Germinal center (tissue), 1 donor: ENCODE measurements at regions not wholly inside any gene's neighbourhood (a gene's known extent, or its start where the extent isn't known, plus 50 kb on each side); places are given as distances from the start of the nearest gene placed in this dataset.

Source experiments
- DNase-seq: peaks from one replicate; pipeline ENCODE4 v3.0.0; 2012; ENCODE audit warnings: mixed read lengths, low spot score

DNA sequence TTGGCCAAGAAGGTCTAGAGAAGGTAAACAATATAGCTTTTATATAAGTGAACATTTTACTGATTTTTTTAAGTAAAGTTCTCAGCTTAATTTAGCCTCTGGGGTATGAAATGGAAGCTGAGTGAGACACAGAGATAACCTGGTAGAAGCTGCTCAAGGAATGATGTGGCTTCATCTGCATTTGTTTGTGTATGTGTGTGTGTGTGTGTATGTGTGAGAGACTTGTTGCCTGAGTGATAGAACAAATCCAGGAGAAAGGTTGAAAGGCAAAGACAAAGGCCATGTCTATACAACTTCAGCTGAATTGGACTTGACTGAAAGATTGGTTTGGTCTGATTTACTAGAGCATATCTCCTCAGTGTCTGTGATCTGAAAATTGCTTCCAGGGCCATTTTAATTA, 63.6 kb downstream of the PCDH7 start:
- no peak for DNase-seq

DNA sequence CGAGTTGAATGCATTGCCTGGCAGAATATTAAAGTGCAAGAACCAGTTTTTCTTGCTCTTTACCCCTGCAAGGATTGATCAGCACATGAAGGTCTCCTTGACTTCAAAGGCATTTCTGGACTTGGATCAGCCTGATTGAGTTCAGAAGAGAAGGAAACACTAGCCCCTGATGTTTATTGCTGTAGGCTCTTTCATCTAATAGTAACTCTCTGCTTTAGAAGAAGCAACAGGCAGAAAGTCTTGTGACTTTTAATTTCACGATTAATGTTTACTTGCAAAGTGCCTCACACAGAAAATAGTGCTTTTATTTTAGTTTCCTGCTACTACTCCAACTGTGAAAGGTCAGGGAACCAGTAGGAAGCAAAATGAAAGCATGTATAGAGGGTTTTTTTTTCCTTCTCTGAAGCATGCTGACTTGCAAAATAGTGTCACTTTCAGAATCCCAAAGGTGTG, 69.1 kb downstream of the PCDH7 start:
- DNase-seq = no peak

DNA sequence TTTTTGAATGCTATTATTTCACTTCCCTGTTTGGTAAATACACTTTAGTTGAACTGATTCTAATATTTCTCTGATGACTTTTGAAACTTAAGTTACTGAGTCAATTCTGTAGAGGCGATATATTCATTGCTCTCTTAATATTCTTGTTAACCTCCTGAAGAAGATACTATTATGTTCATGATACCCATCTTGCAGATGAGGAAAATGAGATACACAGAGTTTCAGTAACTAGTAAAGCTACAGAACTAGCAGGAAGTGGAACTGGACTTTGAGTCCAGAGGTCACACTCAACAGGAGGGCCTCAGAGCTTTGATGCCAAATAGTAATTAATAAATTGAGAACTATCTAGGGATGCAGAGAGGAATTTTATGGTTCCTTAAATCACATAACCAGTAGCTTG, 70.0 kb downstream of the PCDH7 start:
- no peak for DNase-seq

DNA sequence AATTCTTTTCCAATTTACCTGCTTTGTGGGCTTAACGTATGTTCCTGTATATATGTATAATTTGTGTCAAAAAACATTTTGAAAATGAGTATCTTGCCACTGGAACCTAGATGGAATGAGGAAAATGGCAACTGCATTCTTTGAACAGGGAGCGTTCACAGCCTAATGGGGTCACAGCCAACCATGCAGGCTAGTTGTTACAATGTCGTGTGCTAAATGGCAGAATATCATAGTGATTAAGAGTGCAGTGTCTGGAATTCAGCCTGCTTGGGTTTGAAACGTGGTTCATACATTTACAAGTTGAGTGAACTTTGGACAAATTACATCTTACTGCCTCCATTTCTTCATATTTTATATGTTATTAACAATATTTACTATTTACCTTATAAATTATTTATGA, 70.8 kb downstream of the PCDH7 start:
- DNase-seq = no peak

DNA sequence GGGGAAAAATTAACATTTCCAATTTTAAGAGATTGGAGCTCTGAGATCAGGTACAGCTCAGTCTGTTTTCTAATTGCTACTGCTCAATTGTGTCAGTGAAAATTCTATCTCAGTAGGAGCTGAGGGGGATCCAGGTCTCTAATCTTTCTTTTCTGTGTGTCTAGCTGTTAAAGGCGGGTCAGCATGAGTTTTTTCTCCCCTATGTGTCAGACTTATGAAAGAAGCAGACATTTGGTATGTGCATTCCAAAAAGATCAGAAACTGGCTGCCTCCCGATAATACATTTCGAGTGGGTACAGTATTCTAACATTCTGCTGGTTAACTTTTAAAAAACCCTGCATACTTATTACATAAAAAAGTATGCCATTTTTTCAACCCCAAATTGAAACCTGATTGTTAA, 72.4 kb downstream of the PCDH7 start:
- no peak for DNase-seq

DNA sequence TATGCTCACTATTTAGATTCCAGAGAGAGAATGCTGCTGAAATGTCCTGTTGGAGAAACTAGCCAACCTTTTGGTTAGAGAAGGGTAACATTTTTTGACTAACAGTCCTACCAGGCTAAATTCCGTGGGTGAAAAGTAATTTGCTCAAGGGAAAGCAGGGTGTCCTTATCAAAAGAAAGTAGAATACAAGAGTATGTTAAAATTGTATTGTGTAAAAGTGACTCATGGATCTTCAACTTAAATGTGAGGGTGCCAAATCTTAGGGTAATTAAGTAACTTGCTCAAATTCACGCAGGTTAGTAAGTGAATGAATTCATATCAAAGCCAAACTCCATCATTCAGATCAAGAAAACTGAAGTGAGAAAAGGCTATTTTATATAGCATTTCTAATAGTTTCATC, 81.7 kb downstream of the PCDH7 start:
- no peak for DNase-seq

DNA sequence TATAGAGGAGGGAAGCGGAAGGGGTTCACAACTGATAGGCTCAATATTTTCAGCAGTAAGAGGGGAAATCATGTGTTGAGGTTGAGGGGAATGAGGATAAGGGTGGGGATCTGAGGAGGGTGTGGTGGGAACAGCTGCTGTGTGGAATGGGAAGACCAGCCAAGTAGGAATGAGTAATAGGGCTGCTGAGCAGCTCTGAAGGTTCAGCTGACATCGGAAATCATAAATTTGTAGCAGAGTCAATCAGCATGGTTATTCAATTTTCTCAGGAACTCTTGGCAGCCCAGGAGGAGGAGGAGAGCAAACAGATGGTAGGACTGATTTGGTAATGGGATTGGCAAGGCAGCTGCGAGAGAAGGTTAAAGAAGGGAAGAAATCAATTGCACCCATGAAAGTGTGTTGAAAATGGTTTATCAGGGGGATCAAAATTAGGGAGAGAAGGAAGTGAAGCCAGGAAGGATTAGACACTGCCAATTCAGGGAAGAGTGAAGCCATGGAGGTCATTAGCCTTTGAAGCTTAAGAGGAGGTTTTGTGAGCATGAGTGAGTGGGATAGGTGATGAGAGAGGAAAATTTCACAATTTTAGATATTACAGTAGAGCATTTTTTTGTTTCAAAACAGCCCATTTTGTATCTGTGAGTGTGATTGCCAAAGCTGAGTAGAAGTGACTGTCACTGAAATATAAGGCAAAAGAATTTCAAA, 82.6 kb downstream of the PCDH7 start:
- DNase-seq = no peak

DNA sequence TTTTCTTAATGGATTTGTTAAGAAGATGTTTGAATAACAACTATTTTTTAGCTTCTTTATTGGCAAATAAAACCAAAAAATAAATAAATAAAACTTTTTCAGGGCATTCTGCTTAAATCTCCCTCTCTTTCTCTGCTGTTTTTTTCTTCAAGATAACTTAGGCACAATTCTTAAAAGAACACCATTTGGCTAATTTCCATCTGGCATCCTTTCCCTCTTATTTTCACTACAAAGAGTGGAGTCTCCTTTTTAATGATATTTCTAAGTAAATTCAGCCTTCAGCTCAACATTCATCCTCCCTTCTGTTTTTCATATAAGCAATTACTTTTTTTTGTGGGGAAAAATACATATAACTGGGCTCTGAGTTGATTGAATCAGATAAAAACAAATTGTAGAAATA, 88.1 kb downstream of the PCDH7 start:
- no peak for DNase-seq

DNA sequence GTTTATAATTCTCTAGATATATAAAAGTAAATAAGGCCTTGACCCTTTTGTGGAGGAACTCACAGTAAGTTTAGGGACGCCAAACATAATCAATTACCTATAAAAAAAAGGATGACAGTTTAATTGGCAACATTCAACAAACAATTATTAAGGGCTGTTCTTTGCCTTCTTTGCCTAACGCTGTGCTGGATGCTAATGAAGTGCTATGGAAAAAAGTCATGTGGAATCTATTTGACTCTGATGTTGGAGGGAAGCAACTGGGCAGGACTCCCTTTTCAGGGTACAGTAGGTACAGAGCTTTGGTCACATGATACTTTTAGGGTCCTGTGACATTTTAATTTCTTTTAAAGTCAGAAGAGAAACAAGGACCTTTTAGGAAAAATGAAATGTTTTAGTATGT, 91.1 kb downstream of the PCDH7 start:
- no peak for DNase-seq

DNA sequence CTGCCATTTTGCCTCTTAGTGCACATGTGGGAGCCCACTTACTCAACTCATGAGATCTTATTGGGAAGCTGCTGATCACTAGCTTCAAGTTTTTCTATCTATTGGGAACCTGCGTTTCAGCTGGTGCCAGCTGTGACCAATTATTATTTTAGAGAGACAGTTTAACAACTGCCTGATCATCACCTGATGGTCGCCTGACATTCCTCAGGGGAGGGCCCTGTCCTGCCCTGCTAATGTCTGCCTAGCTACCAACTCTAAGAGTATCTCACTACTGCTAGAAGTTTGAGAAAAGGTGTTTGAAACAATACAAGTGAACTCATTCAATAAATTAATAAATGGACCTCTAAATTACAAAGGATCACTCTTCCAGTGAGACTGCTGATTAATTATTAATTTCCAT, 95.5 kb downstream of the PCDH7 start:
- DNase-seq = no peak

DNA sequence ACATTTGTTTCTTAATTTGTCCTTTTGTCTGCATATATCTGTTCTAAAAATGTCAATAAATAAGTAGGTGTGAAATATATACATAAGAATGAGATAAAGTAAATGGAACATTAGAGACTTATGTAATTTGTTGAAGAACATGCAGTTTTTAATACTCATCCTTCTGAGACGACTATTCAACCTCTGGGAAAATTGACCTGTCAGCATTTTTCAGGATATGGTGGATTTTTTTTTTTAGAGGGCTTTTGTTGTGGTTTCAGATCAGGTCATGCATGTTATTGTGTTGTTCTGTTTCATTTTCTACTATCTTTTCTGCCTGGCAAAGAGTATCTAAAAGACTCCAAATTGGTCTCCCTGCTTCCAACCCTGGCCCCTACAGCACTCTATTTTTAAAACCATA, 97.3 kb downstream of the PCDH7 start:
- DNase-seq = no peak

DNA sequence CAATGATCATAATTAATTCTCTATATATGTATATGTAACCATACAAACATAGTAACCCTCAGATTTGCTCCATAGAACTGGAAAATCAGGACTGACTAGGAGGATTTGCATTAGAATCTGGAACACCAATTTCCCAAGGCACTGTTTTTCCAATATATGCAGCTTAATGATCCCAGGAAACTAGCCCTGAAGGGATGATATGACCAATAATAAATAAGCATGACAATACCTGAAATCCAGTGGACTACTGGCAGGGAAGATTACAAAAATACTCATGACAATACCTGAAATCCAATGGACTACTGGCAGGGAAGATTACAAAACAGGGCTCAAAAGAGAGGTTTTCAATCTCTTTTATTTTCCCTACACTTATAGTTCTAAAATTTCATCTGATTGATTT, 98.4 kb downstream of the PCDH7 start:
- DNase-seq = no peak

DNA sequence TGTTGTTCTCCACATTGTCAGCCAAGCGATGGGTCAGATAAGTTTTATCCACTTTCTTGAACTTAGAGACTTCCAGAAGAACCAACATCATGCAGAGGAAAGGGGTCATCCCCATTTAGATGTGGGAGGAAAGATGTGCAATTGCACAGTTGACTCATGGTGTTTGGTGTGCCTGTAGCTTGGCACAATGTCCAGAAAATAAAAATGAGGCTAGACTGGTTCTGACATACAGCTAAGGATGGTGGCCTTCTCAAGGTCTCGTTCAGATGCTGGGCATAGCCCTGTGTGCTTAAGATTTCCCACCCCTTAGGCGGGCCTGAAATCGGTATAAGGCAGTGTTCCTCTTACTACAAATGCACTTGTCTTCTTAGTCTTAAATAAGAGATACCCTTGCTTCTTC, 101.1 kb downstream of the PCDH7 start:
- DNase-seq = no peak

DNA sequence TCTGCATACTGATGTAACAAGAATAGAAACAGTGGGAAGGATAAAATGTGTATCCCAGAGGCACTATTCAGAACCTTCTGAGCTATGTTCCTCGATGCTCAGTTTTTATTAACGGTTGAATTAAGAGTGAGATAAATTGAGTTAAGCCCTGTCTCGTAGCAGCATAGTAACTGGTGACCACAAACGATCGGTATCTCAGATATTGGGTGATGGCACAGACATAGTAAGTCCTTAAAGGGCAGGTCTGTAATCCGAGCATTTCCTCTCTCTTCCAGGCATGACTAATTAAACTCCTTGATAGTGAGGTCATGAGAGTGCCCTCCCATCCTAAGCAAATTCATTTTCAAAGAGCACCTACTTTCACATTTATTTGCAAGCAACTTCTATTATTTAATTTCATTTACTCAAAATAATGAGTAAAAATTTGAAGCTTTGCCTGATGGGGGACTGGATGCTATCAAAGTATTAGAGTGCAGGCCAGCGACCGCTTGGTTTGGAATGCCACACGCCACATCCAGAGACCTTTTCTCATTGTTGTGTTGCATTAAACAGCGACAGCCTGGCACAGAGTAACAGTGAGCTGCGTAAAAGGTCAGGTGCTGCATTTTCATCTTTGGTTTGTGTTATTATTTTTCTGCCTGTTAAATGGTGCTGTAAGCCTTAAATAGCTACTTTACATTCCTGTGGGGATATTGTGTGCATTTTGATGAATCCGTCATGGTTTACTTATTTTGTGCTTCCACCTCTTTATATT, 101.9 kb downstream of the PCDH7 start:
- DNase-seq = no peak

DNA sequence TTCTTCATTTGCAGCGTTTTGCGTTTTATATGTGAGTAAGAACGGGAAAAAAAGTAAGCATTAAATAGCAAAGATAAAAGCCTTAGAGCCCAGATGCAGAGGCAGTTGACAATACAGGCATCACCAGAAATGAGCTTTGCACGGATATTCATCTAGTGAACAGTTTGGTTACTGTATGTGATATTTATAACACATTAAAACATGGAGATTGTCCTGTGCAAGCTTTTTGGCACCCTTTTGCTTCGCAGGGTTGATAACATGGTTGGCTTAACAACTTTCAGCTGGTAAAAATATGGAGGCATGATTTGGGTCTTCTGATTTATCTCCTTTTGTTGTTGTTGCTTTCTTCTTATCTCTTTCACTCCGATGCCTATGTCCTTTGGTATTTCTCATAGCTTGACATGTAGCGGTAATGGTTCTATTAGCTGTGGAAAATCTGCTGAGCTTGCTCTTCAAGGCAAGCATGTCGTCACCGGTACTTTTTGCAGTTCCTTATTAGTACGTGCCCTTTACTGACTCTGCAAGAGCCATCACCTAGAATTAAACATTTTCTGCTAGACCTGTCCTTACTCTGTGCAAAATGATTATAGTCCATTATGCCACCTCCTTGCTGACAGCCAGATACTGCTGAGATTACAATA, 102.9 kb downstream of the PCDH7 start:
- DNase-seq = no peak

DNA sequence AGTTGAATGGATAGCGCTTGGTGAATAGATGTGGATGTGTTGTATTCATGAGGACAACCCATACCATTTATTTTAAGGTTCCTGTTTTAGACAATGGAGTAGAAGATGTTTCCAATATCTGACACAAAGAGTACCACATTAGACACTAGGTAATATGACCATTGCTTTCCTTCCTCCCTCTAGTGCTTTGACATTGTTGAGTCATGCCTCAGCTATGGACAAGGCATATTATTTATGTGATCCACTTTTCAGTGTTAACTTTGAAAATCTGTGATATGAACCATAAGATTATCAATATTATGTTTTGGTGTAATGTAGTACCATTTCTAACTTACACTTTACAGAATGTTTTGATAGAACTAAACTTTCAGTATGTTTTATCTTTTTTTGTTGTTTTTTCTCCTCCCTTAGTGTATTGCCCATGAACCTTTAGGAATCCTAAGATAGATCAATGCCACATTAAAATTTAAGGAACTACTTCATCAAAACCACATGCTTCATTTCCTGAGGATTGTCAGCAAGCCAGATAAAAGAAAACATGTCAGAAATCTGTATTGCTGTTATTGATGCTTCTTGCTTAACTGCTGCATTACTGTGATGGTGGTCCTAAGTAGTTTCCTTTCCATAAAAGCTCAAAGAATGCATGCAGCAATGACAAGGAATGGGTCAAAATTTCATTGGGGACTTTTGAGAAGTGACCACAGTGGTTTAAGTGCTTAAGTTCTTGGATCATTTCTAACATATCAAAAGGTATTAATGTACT, 105.0 kb downstream of the PCDH7 start:
- DNase-seq = no peak

DNA sequence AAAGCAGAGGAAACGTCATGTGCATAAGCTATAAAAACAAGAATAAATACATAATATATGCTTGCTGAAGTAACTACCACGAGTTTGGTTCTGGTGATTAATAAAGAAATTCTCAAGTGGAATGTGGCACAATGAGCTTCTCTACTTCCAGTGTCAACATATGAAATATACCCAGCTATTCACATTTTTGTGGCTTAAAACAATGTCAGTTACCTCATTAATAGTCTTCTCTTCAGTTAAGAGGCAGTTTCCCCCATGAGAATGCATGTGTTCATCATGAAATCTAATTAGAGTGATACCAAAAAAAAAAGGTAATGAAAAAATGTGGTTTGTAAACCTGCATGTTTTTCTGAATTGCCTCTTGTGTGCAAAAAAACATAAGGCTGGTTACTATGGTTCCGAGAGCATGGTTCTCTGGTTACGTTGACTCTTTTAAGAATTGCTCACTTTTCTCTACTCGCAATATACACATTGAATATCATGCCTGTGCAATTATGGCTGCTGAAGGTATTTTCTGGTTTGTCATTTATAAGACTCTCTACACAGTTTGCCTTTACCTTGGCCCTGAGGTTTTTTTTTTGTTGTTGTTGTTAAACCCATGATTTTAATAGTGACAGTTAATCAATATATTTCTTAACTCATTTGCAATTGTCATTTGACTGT, 108.2 kb downstream of the PCDH7 start:
- no peak for DNase-seq

DNA sequence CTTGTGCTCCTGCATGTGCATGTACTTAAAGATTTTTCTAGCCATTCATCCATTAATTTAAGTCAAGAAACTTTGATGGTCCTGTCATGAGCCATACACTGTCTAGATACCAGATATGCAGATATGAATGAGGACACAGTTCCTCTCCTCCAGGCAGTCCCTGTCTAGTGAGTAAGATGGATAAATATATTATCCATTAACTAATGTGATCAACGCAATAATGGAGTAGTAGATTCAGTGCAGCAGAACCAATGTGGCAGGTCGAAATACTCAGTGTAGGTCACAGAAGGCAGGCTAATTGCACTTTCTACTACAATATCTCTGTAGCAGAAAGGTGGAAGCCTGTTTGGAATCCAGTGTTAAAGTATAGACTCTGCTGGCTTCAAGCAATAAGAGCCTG, 112.5 kb downstream of the PCDH7 start:
- DNase-seq = no peak

DNA sequence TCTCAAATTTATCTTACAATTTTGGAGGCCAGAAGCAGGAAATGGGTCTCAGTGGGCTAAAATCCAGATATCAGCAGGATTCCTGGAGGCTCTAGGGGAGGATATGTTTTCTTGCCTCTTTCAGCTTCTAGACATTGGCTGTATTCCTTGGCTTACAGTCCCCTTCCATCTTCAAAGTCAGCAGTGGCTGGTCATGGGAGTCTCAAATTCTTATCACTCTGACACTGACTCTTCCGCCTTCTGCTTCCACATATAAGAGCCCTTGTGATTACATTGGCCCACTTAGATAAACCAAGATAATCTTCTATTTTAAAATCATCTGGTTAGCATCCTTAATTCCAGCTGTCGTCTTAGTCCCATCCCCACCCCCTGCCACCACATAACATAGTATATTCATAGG, 113.0 kb downstream of the PCDH7 start:
- no peak for DNase-seq

DNA sequence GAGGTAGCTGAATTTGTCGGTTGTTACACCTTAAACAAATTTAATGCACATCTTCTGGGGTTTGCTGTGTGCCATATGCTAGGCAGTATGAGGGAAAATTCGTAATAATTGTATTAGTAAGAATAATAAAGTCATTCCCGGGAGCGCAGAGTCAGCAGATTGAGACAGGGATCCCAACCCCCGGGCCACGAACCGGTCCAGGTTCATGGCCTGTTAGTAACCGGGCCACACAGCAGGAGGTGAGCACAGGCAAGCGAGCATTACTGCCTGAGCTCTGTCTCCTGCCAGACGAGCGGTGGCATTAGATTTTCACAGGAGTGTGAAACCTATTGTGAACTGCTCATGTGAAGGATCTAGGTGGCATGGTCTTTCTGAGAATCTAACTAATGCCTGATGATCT, 114.9 kb downstream of the PCDH7 start:
- DNase-seq = no peak

DNA sequence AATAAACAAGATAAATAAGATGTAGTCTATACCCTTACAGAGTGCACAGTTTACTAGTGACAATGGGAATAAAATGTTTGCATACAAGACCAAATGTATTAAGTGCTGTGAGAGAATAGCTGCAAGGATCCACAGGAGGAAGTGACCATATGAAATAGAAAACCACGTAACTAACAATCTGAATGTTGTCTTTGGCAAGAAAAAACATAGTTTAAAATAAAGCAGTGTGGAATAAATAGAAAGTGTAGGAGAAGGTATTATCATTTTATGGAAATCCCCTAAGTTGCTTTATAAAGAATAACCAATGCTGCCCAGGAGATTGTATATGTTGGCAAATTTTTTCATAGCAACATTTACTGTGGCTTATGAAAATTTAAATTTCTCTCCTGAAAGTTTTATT, 116.1 kb downstream of the PCDH7 start:
- no peak for DNase-seq

DNA sequence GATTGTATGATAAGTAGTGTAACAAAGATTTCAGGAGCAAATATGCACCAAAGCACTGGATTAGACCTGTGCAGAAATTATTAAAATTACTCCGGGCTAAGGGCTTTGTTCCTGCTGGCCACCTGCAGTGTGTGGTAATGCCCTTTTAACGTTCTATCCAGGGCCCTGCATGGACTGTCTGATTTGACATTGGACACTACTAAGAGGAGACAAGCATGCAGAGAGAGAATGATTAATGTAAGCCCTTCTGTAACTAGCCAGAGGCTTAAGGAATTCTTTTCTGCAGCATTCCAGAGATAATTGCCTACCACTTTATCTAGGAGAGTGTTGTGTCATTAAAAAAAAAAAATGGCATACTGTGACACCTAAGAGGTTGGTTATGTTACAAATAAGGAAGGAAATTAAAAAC, 117.0 kb downstream of the PCDH7 start:
- no peak for DNase-seq
